GM12891 (cell line): ENCODE measurements at regions not wholly inside any gene's neighbourhood (a gene's known extent, or its start where the extent isn't known, plus 50 kb on each side); places are given as distances from the start of the nearest gene placed in this dataset.

ENCODE experiments used
- POLR2A ChIP-seq: IDR thresholded peaks from 2 replicates; pipeline ENCODE4 v1.6.1; 2011; ENCODE audit warnings: low read depth, low read length, control low read depth
- TAF1 ChIP-seq: IDR thresholded peaks from 2 replicates; pipeline ENCODE4 v1.6.1; 2011; ENCODE audit warnings: low read depth, low read length, control low read depth

DNA sequence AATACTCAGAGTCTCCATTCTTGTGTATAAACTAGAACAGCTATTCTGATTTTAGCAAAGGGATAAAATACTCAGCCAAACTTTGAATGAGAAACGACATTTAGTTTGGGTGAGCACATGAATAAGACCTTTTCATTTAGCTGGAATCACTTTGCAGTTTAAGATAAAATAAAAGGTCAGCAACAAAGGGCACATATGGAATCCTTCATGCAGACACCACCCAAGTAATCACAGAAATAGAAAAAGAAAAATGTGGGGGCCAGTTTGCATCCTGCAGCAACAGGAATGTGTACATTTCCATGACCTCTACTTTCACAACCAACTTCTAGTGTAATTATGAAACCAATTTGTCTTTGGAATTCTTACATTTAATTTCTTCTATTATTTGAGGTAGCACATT is 1637.4 kb downstream of the PCDH9 start:
- no peak for TF ChIP-seq POLR2A
- no peak for TF ChIP-seq TAF1
